NT2/D1 (cell line): ENCODE measurements at regions not wholly inside any gene's neighbourhood (a gene's known extent, or its start where the extent isn't known, plus 50 kb on each side); places are given as distances from the start of the nearest gene placed in this dataset.

Experiments
- SUZ12 ChIP-seq: IDR thresholded peaks from 2 replicates; pipeline ENCODE4 v1.6.1; 2011; ENCODE audit not compliant: insufficient read length, insufficient read depth; ENCODE audit errors: extremely low read depth
- YY1 ChIP-seq: IDR thresholded peaks from 2 replicates; pipeline ENCODE4 v1.6.1; 2011; ENCODE audit not compliant: insufficient read length, insufficient read depth
- ZNF274 ChIP-seq: IDR thresholded peaks from 2 replicates; pipeline ENCODE4 v1.6.1; 2011; ENCODE audit warnings: mild to moderate bottlenecking, low read depth, low read length

DNA sequence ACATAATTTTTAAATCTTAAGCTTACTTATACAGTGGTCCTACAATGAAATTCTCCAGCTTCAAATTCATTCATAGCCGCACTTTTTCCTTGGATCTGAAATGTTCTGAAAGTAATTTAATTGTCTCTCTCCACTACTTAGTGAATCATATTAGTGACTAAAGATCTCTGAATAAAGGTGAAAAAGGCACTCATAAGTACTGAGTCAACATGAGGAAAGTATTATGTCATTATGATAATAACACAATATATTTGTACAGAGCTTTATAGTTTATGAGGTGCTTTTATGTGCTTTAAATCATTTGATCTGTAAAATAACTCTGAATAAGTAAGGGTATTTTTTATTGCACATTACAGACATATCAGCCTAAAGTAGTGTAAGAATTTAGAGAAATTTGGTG lies 628.2 kb upstream of the SLITRK5 start:
- TF ChIP-seq ZNF274 (no peak), SUZ12 (no peak), YY1 (no peak)
